Anterior cingulate cortex (tissue), 58 donors: ENCODE measurements at regions not wholly inside any gene's neighbourhood (a gene's known extent, or its start where the extent isn't known, plus 50 kb on each side); places are given as distances from the start of the nearest gene placed in this dataset.
A peak's percentile ranks its signal among the peaks of the same experiment; 100 is the strongest.
"Not testable (repeated sequence)": the region's sequence is repeated elsewhere in the genome, so short reads cannot be mapped to it uniquely, and the experiment has no call there.

Experiments used
- DNase-seq, 58 donors: peaks; one replicate each; lab custom pipeline; 2025; lab: John Stamatoyannopoulos, UW

DNA sequence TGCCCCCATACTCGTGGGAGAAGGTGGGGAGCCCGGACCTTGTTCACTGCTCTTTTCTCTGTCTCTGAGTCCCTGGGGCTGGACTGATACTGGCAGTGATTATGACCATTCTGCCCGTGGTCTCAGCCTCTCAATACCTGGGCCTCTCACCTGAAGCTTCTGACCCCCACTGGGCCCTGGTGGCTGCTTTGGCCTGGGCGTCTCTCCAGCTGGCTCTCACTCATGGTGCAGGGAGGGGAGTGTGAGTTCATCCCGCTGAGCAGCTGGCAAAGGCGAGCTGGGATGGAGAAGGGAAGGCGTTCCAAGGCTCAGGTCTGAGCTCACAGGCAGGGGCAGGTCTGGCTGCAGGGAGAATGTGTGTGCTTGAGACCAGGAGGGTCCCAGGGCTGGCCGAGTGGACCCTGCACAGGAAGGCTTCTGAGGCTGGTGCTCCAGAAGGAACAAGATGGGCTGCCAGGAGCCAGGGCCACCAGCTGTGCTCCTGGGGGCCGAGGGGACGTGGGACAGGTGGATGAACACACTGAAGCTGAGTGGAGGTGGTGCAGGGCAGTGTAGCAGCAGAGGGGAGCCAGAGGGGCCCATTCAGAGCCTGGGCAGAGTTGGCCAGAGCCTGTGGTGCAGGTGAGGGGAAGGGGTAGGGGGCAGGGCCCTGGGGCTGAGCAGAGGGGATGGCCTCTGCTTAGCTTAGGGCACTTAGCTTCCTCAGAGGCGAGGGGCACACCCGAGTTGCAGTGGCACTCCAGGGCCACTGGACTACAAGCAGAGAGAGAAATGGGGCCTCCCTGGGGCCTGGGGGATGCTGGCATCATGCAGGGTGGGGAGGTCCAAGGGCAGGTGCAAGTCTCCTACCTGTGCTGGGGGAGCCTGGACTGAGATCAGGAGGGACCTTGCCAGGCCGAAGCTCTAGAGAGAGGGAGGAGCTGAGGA, 122.5 kb downstream of the TMEM121 start:
- not testable (repeated sequence) for DNase-seq

DNA sequence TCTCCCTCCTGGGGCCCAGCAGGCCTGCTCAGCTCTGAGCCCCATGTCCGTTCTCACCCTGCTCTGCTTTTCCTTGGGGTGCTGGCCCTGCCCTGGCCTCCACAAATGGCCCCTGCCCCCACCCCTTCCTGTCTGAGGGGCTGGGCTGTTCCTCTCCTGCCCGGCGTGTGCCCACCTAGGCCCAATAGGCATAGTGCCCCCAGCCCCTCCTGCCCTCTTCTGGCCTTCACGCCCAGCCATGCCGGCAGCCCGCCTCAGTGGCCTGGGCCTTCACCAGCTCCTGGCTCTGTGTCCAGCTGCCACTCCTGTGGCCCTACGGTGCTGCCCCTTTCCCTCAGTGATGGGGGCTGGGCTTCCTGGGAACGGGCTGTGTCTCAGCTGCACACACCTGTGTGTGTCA, 125.9 kb downstream of the TMEM121 start:
- DNase-seq: not testable (repeated sequence)

DNA sequence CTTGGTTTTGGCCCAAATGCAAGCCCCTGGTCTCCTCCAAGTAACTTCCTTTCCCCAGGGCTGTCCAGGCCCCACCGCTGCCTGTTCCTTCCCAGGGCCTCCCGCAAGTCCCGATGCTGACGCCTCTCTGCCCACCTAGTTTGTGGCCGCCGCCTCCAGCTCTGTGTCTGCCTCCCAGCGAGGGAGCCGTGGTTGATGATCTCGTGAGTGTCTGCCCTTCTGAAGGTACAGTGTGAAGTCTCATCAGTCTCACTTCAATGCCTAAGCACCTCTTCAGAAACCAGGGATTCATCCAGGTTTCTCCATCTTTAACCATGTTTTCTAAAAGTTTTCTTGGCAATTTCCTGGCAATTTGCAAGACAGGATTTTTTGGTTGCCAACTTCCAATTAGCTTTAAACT, 127.5 kb downstream of the TMEM121 start:
- DNase-seq: not testable (repeated sequence)

DNA sequence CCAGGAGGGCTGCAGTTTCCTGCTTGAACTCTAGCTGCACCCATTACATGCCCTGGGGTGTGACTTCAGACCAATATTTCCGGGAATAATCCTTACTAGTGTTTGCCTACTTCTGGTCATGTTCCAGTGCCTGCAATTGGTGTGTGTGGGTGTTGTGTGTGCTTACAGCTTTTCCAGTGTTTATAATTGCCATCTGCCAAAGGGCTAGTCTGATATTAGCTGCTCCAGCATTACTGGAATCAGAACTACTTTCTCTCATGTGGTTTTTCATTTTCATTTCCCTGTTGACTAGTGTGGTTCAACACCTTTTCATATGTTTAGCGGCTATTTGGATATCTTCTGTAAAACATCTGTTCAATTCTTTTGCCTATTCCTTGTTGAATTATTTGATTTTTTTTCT, 132.9 kb downstream of the TMEM121 start:
- DNase-seq: not testable (repeated sequence)

DNA sequence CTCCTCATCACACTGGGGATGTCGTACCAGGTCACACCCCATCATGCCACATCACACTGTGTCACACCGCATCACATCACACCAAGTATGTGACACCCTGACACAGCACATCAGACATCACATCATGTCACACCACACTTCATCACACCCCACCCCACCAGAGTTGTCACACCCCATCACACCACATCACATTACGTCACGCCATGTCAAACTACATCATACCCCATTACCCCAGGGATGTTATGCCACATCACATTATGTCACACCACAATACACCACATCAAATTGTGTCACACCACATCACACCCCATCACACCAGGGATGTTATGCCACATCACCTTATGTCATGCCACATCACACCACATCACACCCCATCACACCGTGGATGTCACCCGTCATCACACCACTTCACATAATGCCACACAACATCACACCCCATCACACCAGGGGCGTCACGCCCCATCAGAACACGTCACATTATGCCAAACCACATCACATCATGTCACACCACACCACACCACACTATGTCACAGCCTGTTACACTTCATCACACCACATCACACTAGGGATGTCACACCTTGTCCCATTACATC, 133.6 kb downstream of the TMEM121 start:
- DNase-seq: no peak

DNA sequence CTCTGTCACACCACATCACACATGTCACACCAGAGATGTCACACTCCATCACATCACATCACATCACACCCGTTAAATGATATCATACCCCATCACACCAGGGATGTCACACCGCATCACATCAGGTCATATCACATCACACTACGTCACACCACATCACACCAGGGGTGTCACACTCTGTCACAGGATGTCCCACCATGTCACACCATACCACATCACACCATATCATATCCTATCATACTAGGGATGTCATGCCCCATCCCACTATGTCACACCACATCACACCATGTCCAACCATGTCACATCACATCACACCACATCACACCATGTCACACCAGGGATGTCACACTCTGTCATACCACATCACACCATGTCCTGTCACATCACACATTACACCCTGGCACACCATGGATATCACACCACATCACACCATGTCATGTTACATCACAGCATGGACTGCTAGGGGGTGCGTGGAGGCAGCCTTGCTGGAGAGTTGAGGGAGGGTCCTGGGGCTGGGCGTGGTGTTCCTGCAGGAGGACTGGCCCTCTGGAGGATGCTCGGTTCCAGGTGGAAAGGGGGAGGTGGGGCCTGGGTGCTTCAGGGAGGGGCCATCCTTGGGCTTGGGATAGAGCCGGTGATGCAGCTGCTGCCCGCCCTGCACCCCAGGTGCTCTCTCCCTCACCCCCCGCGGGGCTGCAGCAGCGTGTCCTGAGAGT, 134.6 kb downstream of the TMEM121 start:
- no peak for DNase-seq

DNA sequence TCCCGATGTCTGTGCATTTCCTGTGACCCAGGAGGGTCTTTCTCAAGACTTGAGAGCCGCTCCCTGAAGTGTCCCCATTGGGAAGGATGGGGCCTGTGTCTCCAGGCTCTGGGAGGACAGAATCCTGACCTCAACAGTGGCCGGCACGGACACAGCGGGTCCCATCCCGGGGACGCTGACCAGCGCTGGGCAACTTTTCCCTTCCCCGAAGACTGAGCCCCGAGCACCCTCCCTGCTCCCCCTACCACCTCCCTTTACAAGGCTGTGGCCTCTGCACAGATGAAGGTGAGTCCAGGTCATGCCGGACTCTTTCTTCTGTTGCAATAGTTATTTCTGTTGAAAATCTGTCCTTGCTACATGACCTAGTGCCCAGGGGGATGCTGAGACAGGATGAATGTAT, 135.7 kb downstream of the TMEM121 start:
- not testable (repeated sequence) for DNase-seq

DNA sequence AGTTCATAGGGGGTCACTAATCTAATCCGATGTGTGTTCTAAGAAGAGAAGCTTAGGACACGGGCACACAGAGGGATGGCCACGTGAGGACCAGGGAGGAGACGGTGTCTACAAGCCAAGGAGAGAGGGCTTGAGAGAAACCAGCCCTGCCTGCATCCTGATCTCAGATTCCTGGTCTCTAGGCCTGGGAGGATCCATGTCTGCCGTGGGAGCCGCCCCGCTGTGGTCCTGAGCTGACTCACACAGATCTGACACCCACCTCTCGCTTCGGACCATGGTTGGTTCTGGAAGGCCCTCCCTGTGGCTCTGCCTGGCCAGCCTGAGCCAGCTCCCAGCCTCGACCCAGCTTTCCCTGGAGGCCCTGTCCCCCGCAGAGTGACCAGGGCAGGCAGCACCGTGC, 136.2 kb downstream of the TMEM121 start:
- DNase-seq: not testable (repeated sequence)

DNA sequence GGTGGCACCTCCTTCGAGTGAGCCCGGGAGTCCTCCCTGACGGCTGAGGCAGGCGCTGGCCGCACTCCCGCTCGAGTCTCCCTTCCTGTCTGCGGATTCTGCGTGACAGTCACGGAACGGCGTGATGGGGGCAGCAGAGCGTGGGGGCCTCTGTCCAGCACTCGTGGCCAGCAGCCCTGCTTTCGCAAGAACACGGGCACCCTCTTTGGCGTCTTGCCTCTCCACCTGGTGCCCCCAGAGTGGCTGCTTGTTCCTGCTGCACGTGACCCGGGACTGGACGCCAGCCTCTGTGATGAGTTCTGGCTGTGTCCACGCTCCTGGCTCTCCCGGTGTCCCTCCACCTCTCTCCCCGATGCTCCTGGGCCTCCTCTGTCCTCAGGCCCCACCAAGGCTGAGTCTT, 136.9 kb downstream of the TMEM121 start:
- DNase-seq: not testable (repeated sequence)

DNA sequence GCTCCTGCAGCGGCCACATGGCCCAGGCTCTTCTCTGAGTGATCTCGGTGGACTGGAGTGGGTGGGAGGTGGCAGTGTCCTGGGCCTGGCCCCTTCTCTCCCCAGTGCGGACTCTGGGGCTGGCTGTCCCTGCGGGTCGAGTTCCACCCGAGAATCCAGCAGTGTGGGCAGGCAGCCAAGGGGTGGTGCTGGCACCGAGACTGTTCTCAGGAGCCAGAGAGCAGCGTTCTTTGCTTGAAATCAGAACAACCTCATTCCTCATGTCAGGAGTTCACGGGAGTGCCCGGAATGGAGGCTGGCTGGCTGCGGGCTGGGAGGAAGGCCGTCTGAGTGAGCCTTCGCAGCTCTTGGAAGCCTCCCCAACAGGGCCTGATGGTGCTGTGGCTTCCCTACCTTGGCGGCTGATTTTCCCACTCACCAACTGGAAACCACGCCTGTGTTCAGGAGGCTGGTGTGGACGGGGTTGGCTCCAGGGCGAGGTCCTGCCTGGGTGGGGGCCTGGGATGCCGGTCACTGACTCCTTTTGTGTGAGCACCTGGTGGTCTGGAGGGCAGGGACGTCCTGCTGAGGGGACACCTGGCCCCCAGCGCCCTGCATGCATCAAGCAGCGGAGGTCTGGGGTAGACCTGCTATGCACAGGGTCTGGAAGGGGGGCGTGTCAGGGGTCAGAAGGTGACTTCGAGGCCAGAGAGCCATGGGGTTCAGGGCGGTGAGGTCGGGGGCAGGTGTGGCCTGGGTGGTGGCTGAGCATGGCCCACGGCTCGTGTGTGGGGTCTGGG, 137.6 kb downstream of the TMEM121 start:
- DNase-seq: peak in 3 of 58 donors; percentile 50 to 70 (median 57)

DNA sequence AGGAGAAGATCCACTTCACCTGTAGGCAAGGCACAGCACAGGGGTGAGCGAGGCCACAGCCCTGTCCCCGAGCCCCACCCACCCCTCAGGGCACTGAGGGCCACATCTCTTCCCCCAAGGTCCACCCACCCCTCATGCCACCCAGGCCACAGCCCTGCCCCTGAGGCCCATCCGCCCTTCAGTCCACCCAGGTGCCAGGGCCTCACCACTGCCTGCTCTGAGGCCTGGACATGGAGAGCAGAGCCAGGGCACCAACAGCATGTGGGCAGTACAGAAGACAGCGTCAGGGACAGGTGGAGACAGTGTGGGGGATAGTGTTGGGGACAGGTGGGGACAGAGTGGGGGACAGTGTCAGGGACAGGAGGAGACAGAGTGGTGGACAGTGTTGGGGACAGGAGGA, 138.3 kb downstream of the TMEM121 start:
- DNase-seq: no peak

DNA sequence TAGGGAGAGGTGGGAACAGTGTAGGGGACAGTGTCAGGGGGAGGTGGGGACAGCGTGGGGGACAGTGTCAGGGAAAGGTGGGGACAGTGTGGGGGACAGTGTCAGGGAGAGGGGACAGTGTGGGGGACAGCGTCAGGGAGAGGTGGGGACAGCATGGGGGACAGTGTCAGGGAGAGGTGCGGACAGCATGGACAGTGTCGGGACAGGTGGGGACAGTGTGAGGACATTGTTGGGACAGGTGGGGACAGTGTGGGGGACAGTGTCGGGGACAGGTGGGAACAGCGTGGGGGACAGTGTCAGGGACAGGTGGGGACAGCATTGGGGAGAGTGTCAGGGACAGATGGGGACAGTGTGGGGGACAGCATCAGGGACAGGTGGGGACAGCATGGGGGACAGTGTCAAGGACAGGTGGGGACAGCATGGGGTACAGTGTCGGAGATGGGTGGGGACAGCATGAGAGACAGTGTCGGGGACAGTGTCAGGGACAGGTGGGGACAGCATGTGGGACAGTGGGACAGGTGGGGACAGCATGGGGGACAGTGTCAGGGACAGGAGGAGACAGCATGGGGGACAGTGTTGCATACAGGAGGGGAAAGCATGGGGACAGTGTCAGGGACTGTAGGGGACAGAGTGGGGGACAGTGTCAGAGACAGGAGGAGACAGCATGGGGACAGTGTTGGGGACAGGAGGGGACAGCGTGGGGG, 139.0 kb downstream of the TMEM121 start:
- DNase-seq: no peak

DNA sequence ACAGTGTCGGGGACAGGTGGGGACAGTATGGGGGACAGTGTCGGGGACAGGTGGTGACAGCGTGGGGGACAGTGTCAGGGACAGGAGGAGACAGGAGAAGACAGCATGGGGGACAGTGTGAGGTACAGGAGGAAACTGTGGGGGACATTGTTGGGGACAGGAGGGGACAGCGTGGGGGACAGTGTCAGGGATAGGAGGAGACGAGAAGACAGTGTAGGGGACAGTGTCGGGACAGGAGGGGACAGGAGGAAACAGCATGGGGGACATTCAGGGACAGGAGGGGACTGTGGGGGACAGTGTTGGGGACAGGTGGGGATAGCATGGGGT, 139.5 kb downstream of the TMEM121 start:
- DNase-seq: no peak

DNA sequence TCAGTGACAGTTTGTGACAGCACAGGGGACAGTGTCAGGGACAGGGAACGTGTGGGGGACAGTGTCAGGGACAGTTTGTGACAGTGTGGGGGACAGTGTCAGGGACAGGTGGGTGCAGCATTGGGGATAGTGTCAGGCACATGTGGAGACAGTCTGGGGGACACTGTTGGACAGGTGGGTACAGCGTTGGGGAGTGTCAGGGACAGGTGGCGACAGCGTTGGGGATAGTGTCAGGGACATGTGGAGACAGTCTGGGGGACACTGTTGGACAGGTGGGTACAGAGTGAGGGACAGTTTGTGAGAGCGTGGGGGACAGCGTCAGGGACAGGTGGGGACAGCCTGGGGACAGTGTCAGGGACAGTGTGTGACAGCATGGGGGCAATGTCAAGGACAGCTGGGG, 140.0 kb downstream of the TMEM121 start:
- no peak for DNase-seq

DNA sequence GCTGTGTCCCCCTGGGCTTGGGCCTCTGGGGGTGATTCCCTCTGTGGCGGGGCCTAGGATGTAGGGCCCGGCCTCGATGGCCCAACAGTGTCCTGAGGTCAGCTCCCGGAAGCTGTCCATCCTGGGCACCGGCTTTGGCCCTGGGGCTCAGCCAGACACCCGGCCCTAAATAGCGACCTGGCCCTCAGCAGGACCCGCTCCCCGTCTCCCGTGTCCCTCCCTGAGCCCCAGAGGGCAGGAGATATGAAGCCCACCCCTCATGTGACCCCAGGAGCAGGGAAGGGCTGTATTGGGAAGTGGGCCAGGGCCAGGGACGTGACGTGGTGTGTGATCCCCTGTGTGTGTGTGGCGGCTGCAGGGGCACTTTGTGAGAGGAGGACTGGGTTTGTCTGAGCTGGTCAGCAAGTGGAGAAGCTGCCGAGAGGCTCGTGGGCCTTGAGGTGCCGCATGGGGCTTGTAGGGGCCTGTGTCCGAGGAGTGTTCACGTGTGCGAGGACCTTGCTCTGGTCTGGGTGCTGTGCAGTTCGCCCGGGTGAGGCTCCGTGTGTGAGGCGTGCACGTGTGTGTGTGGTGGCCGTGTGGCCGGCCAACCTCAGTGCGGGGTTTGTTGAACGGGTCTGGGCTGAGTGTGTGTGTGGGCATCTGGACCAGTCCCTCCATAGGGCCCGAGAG, 140.7 kb downstream of the TMEM121 start:
- DNase-seq: not testable (repeated sequence)

DNA sequence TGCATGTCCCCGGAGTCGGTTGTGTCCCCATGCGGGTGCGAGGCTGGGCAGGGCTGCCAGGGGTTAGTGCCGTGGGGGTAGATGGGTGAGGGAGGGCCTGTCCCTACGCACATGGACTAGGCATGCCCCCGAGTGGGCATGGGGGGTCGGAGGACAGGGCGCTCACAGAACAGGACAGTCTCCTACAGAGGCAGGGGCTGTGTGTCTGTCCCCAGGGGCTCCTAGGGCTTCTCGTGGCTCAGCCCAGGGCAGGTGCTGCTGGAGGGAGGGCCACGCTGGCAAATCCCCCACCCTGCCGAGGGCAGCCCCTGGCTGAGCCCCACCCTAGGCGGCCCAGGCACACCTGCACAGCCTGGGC, 141.3 kb downstream of the TMEM121 start:
- DNase-seq: not testable (repeated sequence)

DNA sequence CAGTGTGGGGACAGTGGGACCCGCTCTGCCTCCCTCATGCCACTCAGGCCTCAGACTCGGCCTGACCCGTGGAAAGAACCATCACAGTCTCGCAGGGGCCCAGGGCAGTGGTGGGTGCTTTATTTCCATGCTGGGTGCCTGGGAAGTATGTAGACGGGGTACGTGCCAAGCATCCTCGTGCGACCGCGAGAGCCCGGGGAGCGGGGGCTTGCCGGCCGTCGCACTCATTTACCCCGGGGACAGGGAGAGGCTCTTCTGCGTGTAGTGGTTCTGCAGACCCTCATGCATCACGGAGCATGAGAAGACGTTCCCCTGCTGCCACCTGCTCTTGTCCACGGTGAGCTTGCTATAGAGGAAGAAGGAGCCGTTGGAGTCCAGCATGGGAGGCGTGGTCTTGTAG, 141.6 kb downstream of the TMEM121 start:
- not testable (repeated sequence) for DNase-seq

DNA sequence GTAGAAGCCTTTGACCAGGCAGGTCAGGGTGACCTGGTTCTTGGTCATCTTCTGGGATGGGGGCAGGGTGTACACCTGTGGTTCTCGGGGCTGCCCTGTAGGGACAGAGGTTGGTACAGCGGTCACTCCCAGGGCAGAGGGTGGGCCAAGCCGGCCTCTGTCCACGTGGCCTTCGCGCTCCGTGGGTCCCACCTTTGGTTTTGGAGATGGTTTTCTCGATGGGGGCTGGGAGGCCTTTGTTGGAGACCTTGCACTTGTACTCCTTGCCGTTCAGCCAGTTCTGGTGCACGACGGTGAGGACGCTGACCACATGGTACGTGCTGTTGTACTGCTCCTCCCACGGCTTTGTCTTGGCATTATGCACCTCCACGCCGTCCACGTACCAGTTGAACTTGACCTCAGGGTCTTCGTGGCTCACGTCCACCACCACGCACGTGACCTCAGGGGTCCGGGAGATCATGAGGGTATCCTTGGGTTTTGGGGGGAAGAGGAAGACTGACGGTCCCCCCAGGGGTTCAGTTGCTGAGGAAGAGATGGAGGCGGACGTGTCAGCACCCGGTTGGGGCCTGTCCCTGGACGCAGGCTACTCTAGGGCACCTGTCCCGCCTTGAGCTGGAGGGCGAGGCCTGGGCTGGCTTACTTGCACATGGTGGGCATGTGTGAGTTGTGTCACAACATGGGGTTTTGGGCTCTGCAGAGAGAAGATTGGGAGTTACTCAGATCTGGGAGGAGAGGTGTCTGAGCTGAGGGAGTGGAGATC, 142.3 kb downstream of the TMEM121 start:
- not testable (repeated sequence) for DNase-seq

DNA sequence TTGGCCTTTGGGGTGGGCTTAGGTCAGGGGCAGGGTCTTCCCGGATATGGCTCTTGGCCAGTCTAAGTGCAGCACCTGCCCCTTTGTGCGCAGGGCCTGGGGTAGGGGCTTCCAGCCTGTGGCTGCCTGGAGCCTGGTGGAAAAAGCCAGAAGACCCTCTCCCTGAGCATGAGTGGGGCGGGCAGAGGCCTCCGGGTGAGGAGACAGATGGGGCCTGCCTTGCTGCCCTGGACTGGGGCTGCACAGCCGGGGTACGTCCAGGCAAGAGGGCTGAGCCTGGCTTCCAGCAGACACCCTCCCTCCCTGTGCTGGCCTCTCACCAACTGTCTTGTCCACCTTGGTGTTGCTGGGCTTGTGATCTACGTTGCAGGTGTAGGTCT, 142.8 kb downstream of the TMEM121 start:
- DNase-seq: not testable (repeated sequence)
